CD4-positive, alpha-beta T cell treated with Interleukin-21 for 1 hour (primary cell): ENCODE measurements at regions not wholly inside any gene's neighbourhood (a gene's known extent, or its start where the extent isn't known, plus 50 kb on each side); places are given as distances from the start of the nearest gene placed in this dataset.
"Not testable (repeated sequence)": the region's sequence is repeated elsewhere in the genome, so short reads cannot be mapped to it uniquely, and the experiment has no call there.

Experiments used
- DNase-seq: peaks from one replicate; pipeline ENCODE4 v3.0.0-alpha.2; 2020

- DNase-seq = no peak
Measured at GRCh38 chr1:209157546-209158249, 425.8 kb upstream of the CAMK1G start.

- no peak for DNase-seq
Measured at GRCh38 chr1:209158851-209159250, 424.7 kb upstream of the CAMK1G start.

- DNase-seq = no peak
Measured at GRCh38 chr1:209160230-209160629, 423.3 kb upstream of the CAMK1G start.

- DNase-seq = no peak
Measured at GRCh38 chr1:209162651-209163050, 420.9 kb upstream of the CAMK1G start.

GRCh38 chr1:209168204-209168603 lies 415.3 kb upstream of the CAMK1G start:
- DNase-seq = no peak

GRCh38 chr1:209171151-209171550 lies 412.4 kb upstream of the CAMK1G start:
- DNase-seq = no peak

- no peak for DNase-seq
Measured at GRCh38 chr1:209172286-209172685, 411.2 kb upstream of the CAMK1G start.

GRCh38 chr1:209172792-209173542 lies 410.5 kb upstream of the CAMK1G start:
- not testable (repeated sequence) for DNase-seq

- not testable (repeated sequence) for DNase-seq
Measured at GRCh38 chr1:209173796-209174195, 409.7 kb upstream of the CAMK1G start.

GRCh38 chr1:209176866-209177430 lies 406.6 kb upstream of the CAMK1G start:
- no peak for DNase-seq

- DNase-seq = no peak
Measured at GRCh38 chr1:209183195-209183594, 400.3 kb upstream of the CAMK1G start.

- no peak for DNase-seq
Measured at GRCh38 chr1:209187589-209187988, 395.9 kb upstream of the CAMK1G start.

GRCh38 chr1:209190591-209191261 lies 392.8 kb upstream of the CAMK1G start:
- DNase-seq = no peak

- no peak for DNase-seq
Measured at GRCh38 chr1:209191262-209191634, 392.3 kb upstream of the CAMK1G start.

GRCh38 chr1:209196140-209196539 lies 387.4 kb upstream of the CAMK1G start:
- no peak for DNase-seq

GRCh38 chr1:209198961-209199750 lies 384.4 kb upstream of the CAMK1G start:
- no peak for DNase-seq

GRCh38 chr1:209199822-209200221 lies 383.7 kb upstream of the CAMK1G start:
- no peak for DNase-seq

- not testable (repeated sequence) for DNase-seq
Measured at GRCh38 chr1:209202321-209202720, 381.2 kb upstream of the CAMK1G start.

- peak; percentile 1 for DNase-seq
Measured at GRCh38 chr1:209202830-209203532, 380.5 kb upstream of the CAMK1G start.

GRCh38 chr1:209203533-209203895 lies 380.0 kb upstream of the CAMK1G start:
- no peak for DNase-seq

GRCh38 chr1:209205039-209205438 lies 378.5 kb upstream of the CAMK1G start:
- DNase-seq = no peak

- no peak for DNase-seq
Measured at GRCh38 chr1:209207126-209207700, 376.3 kb upstream of the CAMK1G start.
